ENCODE measurements at regions not wholly inside any gene's neighbourhood (a gene's known extent, or its start where the extent isn't known, plus 50 kb on each side); places are given as distances from the start of the nearest gene placed in this dataset.

DNA sequence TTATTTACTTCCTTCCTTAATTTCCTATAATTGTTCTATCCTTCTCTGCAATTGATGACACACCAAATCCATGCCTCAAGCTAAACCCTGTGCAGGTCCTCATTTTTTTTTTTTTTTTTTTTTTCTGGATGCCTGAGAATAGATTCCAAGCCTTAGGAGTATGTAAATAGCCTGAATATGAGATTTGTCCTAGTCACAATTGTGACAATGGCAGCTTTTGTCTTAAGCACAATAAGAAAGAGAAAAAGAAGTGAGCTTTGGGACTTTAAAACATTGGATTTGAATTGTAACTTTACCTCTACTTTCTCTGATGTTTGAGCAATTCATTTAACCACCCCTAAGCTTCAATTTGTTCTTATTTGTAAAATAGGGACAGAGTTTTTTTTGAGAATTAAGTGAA is 280.5 kb downstream of the TUSC1 start (continued):
- TF ChIP-seq MEF2A (IDR thresholded peaks at IDR 0.05; ENCODE audit: borderline replicate concordance, low read depth) (no peak), GATA2 (CRISPR knock-in tag; IDR thresholded peaks at IDR 0.05) (no peak)

- TF ChIP-seq TEAD4 (IDR thresholded peaks at IDR 0.05; ENCODE audit: borderline replicate concordance, insufficient read depth), result no peak
- TF ChIP-seq FOSL2 (IDR thresholded peaks at IDR 0.05; ENCODE audit: borderline replicate concordance, low read depth), result no peak
- TF ChIP-seq PBX3 (IDR thresholded peaks at IDR 0.05), result no peak
- no peak for TF ChIP-seq CTCF (IDR thresholded peaks at IDR 0.05)
- no peak for TF ChIP-seq GATA2 (CRISPR knock-in tag; IDR thresholded peaks at IDR 0.05)
- TF ChIP-seq SIN3A (IDR thresholded peaks at IDR 0.05; ENCODE audit: borderline replicate concordance, low read depth, low read length), result no peak
- no peak for TF ChIP-seq CHD2 (IDR thresholded peaks at IDR 0.05; ENCODE audit: low read length, partially characterized antibody)
- no peak for TF ChIP-seq JUND (IDR thresholded peaks at IDR 0.05)
- no peak for TF ChIP-seq POLR2AphosphoS5 (IDR thresholded peaks at IDR 0.05; ENCODE audit: low read depth, low read length)
- TF ChIP-seq, protein P1, sequence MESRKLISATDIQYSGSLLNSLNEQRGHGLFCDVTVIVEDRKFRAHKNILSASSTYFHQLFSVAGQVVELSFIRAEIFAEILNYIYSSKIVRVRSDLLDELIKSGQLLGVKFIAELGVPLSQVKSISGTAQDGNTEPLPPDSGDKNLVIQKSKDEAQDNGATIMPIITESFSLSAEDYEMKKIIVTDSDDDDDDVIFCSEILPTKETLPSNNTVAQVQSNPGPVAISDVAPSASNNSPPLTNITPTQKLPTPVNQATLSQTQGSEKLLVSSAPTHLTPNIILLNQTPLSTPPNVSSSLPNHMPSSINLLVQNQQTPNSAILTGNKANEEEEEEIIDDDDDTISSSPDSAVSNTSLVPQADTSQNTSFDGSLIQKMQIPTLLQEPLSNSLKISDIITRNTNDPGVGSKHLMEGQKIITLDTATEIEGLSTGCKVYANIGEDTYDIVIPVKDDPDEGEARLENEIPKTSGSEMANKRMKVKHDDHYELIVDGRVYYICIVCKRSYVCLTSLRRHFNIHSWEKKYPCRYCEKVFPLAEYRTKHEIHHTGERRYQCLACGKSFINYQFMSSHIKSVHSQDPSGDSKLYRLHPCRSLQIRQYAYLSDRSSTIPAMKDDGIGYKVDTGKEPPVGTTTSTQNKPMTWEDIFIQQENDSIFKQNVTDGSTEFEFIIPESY (IDR thresholded peaks at IDR 0.05; ENCODE audit: borderline replicate concordance, low read depth), result no peak
- no peak for TF ChIP-seq FOXM1 (IDR thresholded peaks at IDR 0.05; ENCODE audit: low read depth)
- no peak for TF ChIP-seq TCF12 (IDR thresholded peaks at IDR 0.05)
- no peak for TF ChIP-seq EP300 (IDR thresholded peaks at IDR 0.05; ENCODE audit: borderline replicate concordance in 1 of 2, low read depth in 1 of 2, low read length in 1 of 2)
- TF ChIP-seq IRF3 (IDR thresholded peaks at IDR 0.05; ENCODE audit: low read depth, low read length), result no peak
- no peak for TF ChIP-seq FOXJ3 (CRISPR knock-in tag; IDR thresholded peaks at IDR 0.05)
- no peak for TF ChIP-seq EZH2phosphoT487 (IDR thresholded peaks at IDR 0.05; ENCODE audit: borderline replicate concordance, low read depth)
- no peak for TF ChIP-seq RCOR1 (IDR thresholded peaks at IDR 0.05; ENCODE audit: low read length)
- TF ChIP-seq, protein P2, sequence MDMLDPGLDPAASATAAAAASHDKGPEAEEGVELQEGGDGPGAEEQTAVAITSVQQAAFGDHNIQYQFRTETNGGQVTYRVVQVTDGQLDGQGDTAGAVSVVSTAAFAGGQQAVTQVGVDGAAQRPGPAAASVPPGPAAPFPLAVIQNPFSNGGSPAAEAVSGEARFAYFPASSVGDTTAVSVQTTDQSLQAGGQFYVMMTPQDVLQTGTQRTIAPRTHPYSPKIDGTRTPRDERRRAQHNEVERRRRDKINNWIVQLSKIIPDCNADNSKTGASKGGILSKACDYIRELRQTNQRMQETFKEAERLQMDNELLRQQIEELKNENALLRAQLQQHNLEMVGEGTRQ (IDR thresholded peaks at IDR 0.05; ENCODE audit: borderline replicate concordance, low read depth, low read length), result no peak
- H3K4me2 ChIP-seq, result no peak overlapping the region
- no peak for DNase-seq
- no peak overlapping the region for H2AFZ ChIP-seq (ENCODE audit: low read depth)
- H3K36me3 ChIP-seq (replicated peaks in 1 of 2; ENCODE audit: control insufficient read depth in 1 of 2, insufficient read depth in 2 of 2, low read length in 1 of 2), result no peaks in the 10 kb centered on the region
- no peak overlapping the region for H3K4me3 ChIP-seq (ENCODE audit: low read depth in 2 of 2, low read length in 1 of 2)
- no peak overlapping the region for H3K27ac ChIP-seq (ENCODE audit: low read depth in 2 of 2, low read length in 1 of 2)
- ChIA-PET POLR2A (no interaction called here), CTCF (interaction anchor here (1.1 to 1.4 kb wide), 2 partner anchors 12 to 21 kb away, joined by 3 read pairs; no protein-coding TSS in a partner anchor)
- H3K9me3 ChIP-seq, result no peaks in the 10 kb centered on the region
- H3K4me1 ChIP-seq (ENCODE audit: control insufficient read depth in 1 of 2, insufficient read depth in 2 of 2, low read depth in 1 of 2, low read length in 1 of 2), result no peaks in the 10 kb centered on the region
- no peaks in the 10 kb centered on the region for H3K79me2 ChIP-seq (ENCODE audit: insufficient read depth)
- no peaks in the 10 kb centered on the region for H3K27me3 ChIP-seq (ENCODE audit: insufficient read depth)
- no peaks in the 10 kb centered on the region for H3F3A ChIP-seq (replicated peaks; ENCODE audit: insufficient read depth)
- H4K20me1 ChIP-seq (ENCODE audit: insufficient read depth), result no peaks in the 10 kb centered on the region
- H3K9me2 ChIP-seq, result peaks cover 2% of the 10 kb centered on the region; the same call in 1 of the 2 replicates
- no peak overlapping the region for H3K9ac ChIP-seq
Observed at GRCh38 chr9:25396828-25397227, 281.4 kb downstream of the TUSC1 start.
